ENCODE measurements at regions not wholly inside any gene's neighbourhood (a gene's known extent, or its start where the extent isn't known, plus 50 kb on each side); places are given as distances from the start of the nearest gene placed in this dataset.

- no peak for TF ChIP-seq CTCF (IDR thresholded peaks at IDR 0.05)
- no peak for TF ChIP-seq POLR2A (IDR thresholded peaks at IDR 0.05)
- 80 to 81% methylated on average over 1 of the region's 1 CpG for WGBS, 2 donors
- Histone ChIP-seq H3K27me3 (no peaks in the 10 kb centered on the region), H3K4me1 (no peaks in the 10 kb centered on the region), H3K9me3 (no peaks in the 10 kb centered on the region), H3K4me3 (no peak overlapping the region), H3K36me3 (no peaks in the 10 kb centered on the region), H3K27ac (no peak overlapping the region)
- intact Hi-C loops (cut with DNase I), result no loop called here
- no peak for DNase-seq
Measured at GRCh38 chr20:11718474-11719094, 199.1 kb upstream of the BTBD3 start.

GRCh38 chr20:11719153-11719552, 198.5 kb upstream of the BTBD3 start:
- DNase-seq, result no peak
- intact Hi-C loops (cut with DNase I), result no loop called here
- no peaks in the 10 kb centered on the region for H3K9me3 ChIP-seq
- WGBS, 2 donors, result 80 to 81% methylated on average over 4 of the region's 4 CpGs
- no peak overlapping the region for H3K27ac ChIP-seq
- no peaks in the 10 kb centered on the region for H3K36me3 ChIP-seq
- TF ChIP-seq CTCF (IDR thresholded peaks at IDR 0.05), result no peak
- no peak for TF ChIP-seq POLR2A (IDR thresholded peaks at IDR 0.05)
- H3K4me1 ChIP-seq, result no peaks in the 10 kb centered on the region
- H3K4me3 ChIP-seq, result no peak overlapping the region
- H3K27me3 ChIP-seq, result no peaks in the 10 kb centered on the region

- H3K27ac ChIP-seq, result no peak overlapping the region
- DNase-seq, result no peak
- WGBS, 2 donors, result 82 to 86% methylated on average over 2 of the region's 2 CpGs
- no peaks in the 10 kb centered on the region for H3K27me3 ChIP-seq
- no peaks in the 10 kb centered on the region for H3K9me3 ChIP-seq
- H3K36me3 ChIP-seq, result no peaks in the 10 kb centered on the region
- no peaks in the 10 kb centered on the region for H3K4me1 ChIP-seq
- intact Hi-C loops (cut with DNase I), result no loop called here
- H3K4me3 ChIP-seq, result no peak overlapping the region
- no peak for TF ChIP-seq POLR2A (IDR thresholded peaks at IDR 0.05)
- TF ChIP-seq CTCF (IDR thresholded peaks at IDR 0.05), result no peak
Measured at GRCh38 chr20:11721411-11721810, 196.3 kb upstream of the BTBD3 start.

GRCh38 chr20:11724097-11724496, 193.6 kb upstream of the BTBD3 start:
- DNase-seq, result no peak
- Histone ChIP-seq H3K27ac (no peak overlapping the region), H3K4me1 (no peaks in the 10 kb centered on the region), H3K4me3 (no peak overlapping the region), H3K9me3 (no peaks in the 10 kb centered on the region), H3K27me3 (no peaks in the 10 kb centered on the region), H3K36me3 (no peaks in the 10 kb centered on the region)
- TF ChIP-seq CTCF (IDR thresholded peaks at IDR 0.05) (no peak), POLR2A (IDR thresholded peaks at IDR 0.05) (no peak)
- intact Hi-C loops (cut with DNase I), result no loop called here
- WGBS, 2 donors, result 72 to 76% methylated on average over 3 of the region's 3 CpGs

- H3K4me1 ChIP-seq, result no peaks in the 10 kb centered on the region
- H3K27me3 ChIP-seq, result no peaks in the 10 kb centered on the region
- no peak overlapping the region for H3K27ac ChIP-seq
- 51 to 55% methylated on average over 3 of the region's 3 CpGs for WGBS, 2 donors
- no peak for DNase-seq
- no peak overlapping the region for H3K4me3 ChIP-seq
- H3K9me3 ChIP-seq, result no peaks in the 10 kb centered on the region
- no peaks in the 10 kb centered on the region for H3K36me3 ChIP-seq
- intact Hi-C loops (cut with DNase I), result no loop called here
- TF ChIP-seq CTCF (IDR thresholded peaks at IDR 0.05) (no peak), POLR2A (IDR thresholded peaks at IDR 0.05) (no peak)
Measured at GRCh38 chr20:11726026-11726425, 191.7 kb upstream of the BTBD3 start.
